Transverse colon (tissue), 4 donors: ENCODE measurements at regions not wholly inside any gene's neighbourhood (a gene's known extent, or its start where the extent isn't known, plus 50 kb on each side); places are given as distances from the start of the nearest gene placed in this dataset.

ENCODE experiments used
- POLR2A ChIP-seq: fragments of 450-650 bp; IDR thresholded peaks from one replicate; pipeline ENCODE4 v1.6.1; 2016; ENCODE audit warnings: antibody characterized with exemption, mild to moderate bottlenecking, moderate library complexity
- POLR2AphosphoS5 ChIP-seq, 3 donors: sonication (generic); formaldehyde crosslinking; IDR thresholded peaks; one replicate each; pipeline ENCODE4 v1.6.1; 2016; ENCODE audit warnings: antibody characterized with exemption in 3 of 3
- TF ChIP-seq, protein P1 (sequence below), 5 experiments: fragments of 200-600 bp in 3 of 5; fragments of 450-650 bp in 2 of 5; sonication (generic) in 3 of 5; IDR thresholded peaks; 1 replicate in 2 of 5; 2 replicates in 3 of 5; pipeline ENCODE4 v1.5.1; 2016 to 2017; ENCODE audit warnings: antibody characterized with exemption in 5 of 5, inconsistent platforms in 3 of 5, mild to moderate bottlenecking in 2 of 5, moderate library complexity in 1 of 5

DNA sequence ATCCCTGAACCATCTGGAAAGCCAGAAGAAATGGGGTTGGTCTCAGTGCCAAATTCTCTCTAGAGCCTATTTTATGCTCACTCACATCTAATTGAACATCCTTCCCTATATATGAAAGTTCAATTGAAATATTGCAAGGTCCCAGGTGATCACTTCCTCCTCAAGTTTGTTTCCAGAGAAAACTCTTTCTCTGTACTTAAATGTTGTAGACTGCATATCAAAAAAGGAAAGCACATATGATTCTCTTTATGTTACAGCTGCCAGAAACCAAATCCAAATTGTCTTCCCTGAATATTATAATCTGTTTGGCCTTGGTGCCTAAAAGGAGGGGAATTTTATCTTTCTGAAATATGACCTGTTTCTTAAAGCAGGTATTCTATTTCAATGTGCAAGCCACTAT, 93.3 kb downstream of the SHOX2 start:
- TF ChIP-seq POLR2A (no peak), POLR2AphosphoS5 (IDR thresholded peaks at IDR 0.05) (no peak)
- TF ChIP-seq, protein P1, sequence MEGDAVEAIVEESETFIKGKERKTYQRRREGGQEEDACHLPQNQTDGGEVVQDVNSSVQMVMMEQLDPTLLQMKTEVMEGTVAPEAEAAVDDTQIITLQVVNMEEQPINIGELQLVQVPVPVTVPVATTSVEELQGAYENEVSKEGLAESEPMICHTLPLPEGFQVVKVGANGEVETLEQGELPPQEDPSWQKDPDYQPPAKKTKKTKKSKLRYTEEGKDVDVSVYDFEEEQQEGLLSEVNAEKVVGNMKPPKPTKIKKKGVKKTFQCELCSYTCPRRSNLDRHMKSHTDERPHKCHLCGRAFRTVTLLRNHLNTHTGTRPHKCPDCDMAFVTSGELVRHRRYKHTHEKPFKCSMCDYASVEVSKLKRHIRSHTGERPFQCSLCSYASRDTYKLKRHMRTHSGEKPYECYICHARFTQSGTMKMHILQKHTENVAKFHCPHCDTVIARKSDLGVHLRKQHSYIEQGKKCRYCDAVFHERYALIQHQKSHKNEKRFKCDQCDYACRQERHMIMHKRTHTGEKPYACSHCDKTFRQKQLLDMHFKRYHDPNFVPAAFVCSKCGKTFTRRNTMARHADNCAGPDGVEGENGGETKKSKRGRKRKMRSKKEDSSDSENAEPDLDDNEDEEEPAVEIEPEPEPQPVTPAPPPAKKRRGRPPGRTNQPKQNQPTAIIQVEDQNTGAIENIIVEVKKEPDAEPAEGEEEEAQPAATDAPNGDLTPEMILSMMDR (IDR thresholded peaks at IDR 0.05) = no peak
